Neural progenitor cell (in vitro differentiated cells): ENCODE measurements at regions not wholly inside any gene's neighbourhood (a gene's known extent, or its start where the extent isn't known, plus 50 kb on each side); places are given as distances from the start of the nearest gene placed in this dataset.

Experiments
- CTCF ChIP-seq: fragments of 200-600 bp; sonication (generic); IDR thresholded peaks from 2 replicates; pipeline ENCODE4 v1.5.1; 2017; ENCODE audit warnings: antibody characterized with exemption, mild to moderate bottlenecking
- EZH2 ChIP-seq: fragments of 200-600 bp; sonication (generic); IDR thresholded peaks from 2 replicates; pipeline ENCODE4 v1.6.1; 2017; ENCODE audit warnings: antibody characterized with exemption, mild to moderate bottlenecking, moderate library complexity
- EZH2phosphoT487 ChIP-seq: fragments of 200-600 bp; sonication (generic); IDR thresholded peaks from 2 replicates; pipeline ENCODE4 v1.6.1; 2017; ENCODE audit warnings: antibody characterized with exemption

DNA sequence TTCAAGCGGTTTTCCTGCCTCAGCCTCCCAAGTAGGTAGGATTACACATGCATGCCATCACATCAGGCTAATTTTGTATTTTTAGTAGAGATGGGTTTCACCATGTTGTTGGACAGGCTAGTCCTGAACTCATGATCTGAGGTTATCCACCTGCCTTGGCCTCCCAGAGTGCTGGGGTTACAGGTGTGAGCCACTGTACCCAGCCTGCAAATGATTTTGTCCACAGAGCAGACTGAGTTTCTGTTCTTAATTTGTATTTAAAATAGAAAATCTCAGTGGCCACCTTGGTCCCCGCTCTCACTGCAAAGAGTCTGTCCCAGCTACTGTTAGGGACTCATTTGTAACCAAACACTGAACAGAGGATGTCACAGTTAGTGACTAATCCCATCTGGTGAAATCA is 415.7 kb upstream of the RBFOX1 start:
- TF ChIP-seq CTCF = no peak
- no peak for TF ChIP-seq EZH2
- TF ChIP-seq EZH2phosphoT487 = no peak
